GM23248 (cell line): ENCODE measurements at regions not wholly inside any gene's neighbourhood (a gene's known extent, or its start where the extent isn't known, plus 50 kb on each side); places are given as distances from the start of the nearest gene placed in this dataset.
"Not testable (repeated sequence)": the region's sequence is repeated elsewhere in the genome, so short reads cannot be mapped to it uniquely, and the experiment has no call there.

Experiments
- DNase-seq: peaks from one replicate; pipeline ENCODE4 v3.0.0-alpha.2; 2015
- H2AFZ ChIP-seq: fragments of 200-600 bp; sonication (generic); 2 replicates; pipeline ENCODE4 v1.6.1; 2016; ENCODE audit warnings: antibody characterized with exemption
- H3F3A ChIP-seq: fragments of 200-600 bp; sonication (generic); 2 replicates; pipeline ENCODE4 v1.6.1; 2016; ENCODE audit warnings: mild to moderate bottlenecking, antibody characterized with exemption, mixed run types; ENCODE audit not compliant: insufficient read depth
- H3K27ac ChIP-seq: fragments of 200-600 bp; sonication (generic); 2 replicates; pipeline ENCODE4 v1.5.1; 2016; ENCODE audit warnings: mild to moderate bottlenecking
- H3K27me3 ChIP-seq: fragments of 200-600 bp; sonication (generic); replicated peaks from 2 replicates; pipeline ENCODE4 v1.6.1; 2016; ENCODE audit warnings: mild to moderate bottlenecking; ENCODE audit not compliant: insufficient read depth
- H3K36me3 ChIP-seq: fragments of 200-600 bp; sonication (generic); 2 replicates; pipeline ENCODE4 v1.6.1; 2016; ENCODE audit warnings: low read depth, mild to moderate bottlenecking
- H3K4me1 ChIP-seq: fragments of 200-600 bp; sonication (generic); 2 replicates; pipeline ENCODE4 v1.6.1; 2016; ENCODE audit warnings: mild to moderate bottlenecking; ENCODE audit not compliant: insufficient read depth
- H3K4me2 ChIP-seq: fragments of 200-600 bp; sonication (generic); one replicate; pipeline ENCODE4 v1.6.1; 2016; ENCODE audit warnings: mild to moderate bottlenecking; ENCODE audit not compliant: unreplicated experiment
- H3K4me3 ChIP-seq: fragments of 200-600 bp; sonication (generic); 2 replicates; pipeline ENCODE4 v1.5.1; 2016; ENCODE audit warnings: mild to moderate bottlenecking
- H3K79me2 ChIP-seq: fragments of 200-600 bp; sonication (generic); 2 replicates; pipeline ENCODE4 v1.6.1; 2016; ENCODE audit warnings: mild to moderate bottlenecking; ENCODE audit not compliant: insufficient read depth
- H3K9ac ChIP-seq: fragments of 200-600 bp; sonication (generic); 2 replicates; pipeline ENCODE4 v1.6.1; 2016; ENCODE audit warnings: mild to moderate bottlenecking
- H3K9me2 ChIP-seq: fragments of 200-600 bp; sonication (generic); 2 replicates; pipeline ENCODE4 v1.6.1; 2016; ENCODE audit warnings: mixed run types, mild to moderate bottlenecking, moderate library complexity; ENCODE audit not compliant: insufficient read depth
- H3K9me3 ChIP-seq: fragments of 200-600 bp; sonication (generic); one replicate; pipeline ENCODE4 v1.6.1; 2017; ENCODE audit warnings: low read depth
- H4K20me1 ChIP-seq: fragments of 200-600 bp; sonication (generic); 2 replicates; pipeline ENCODE4 v1.6.0; 2016; ENCODE audit not compliant: insufficient read depth
- EZH2 ChIP-seq: fragments of 200-600 bp; sonication (generic); IDR thresholded peaks from 2 replicates; pipeline ENCODE4 v1.6.1; 2018; ENCODE audit warnings: antibody characterized with exemption, mild to moderate bottlenecking; ENCODE audit not compliant: insufficient read depth, poor library complexity, severe bottlenecking
- EZH2phosphoT487 ChIP-seq: fragments of 200-600 bp; sonication (generic); IDR thresholded peaks from 2 replicates; pipeline ENCODE4 v1.6.1; 2018; ENCODE audit warnings: antibody characterized with exemption, moderate library complexity, mild to moderate bottlenecking, low read depth; ENCODE audit not compliant: insufficient read depth
- WGBS, 2 experiments: methylation state at CpG; one replicate each; pipeline ENCODE4 v1.1.6; 2015 to 2017; ENCODE audit warnings: low lambda C conversion rate in 2 of 2, low coverage in 1 of 2; ENCODE audit errors: missing lambda C conversion rate in 2 of 2; 5-methylcytosine and 5-hydroxymethylcytosine counted together
- in situ Hi-C: fragments of 300-500 bp; cut with MboI; formaldehyde crosslinking; loops from 2 replicates; pipeline ENCODE4 v1.15.0; 2020

- in situ Hi-C loops, result no loop called here
- H3K27ac ChIP-seq, result no peak overlapping the region
- H4K20me1 ChIP-seq, result no peaks in the 10 kb centered on the region
- H3K4me1 ChIP-seq, result no peaks in the 10 kb centered on the region
- no peak overlapping the region for H2AFZ ChIP-seq
- DNase-seq, result no peak
- H3K9me2 ChIP-seq, result no peaks in the 10 kb centered on the region
- no peak overlapping the region for H3K4me3 ChIP-seq
- no peaks in the 10 kb centered on the region for H3K27me3 ChIP-seq
- H3K9ac ChIP-seq, result no peak overlapping the region
- H3F3A ChIP-seq, result no peaks in the 10 kb centered on the region
- TF ChIP-seq EZH2phosphoT487 (no peak), EZH2 (no peak)
- WGBS, 2 experiments, result 21 to 23% methylated on average over 2 of the region's 2 CpGs
- H3K79me2 ChIP-seq, result no peaks in the 10 kb centered on the region
- H3K36me3 ChIP-seq, result no peaks in the 10 kb centered on the region
- H3K4me2 ChIP-seq, result no peak overlapping the region
- no peaks in the 10 kb centered on the region for H3K9me3 ChIP-seq
Observed at GRCh38 chr14:25389948-25390347, 340.0 kb upstream of the STXBP6 start.

- Histone ChIP-seq H2AFZ (no peak overlapping the region), H3K27ac (no peak overlapping the region), H4K20me1 (no peaks in the 10 kb centered on the region), H3K9me2 (no peaks in the 10 kb centered on the region), H3K79me2 (no peaks in the 10 kb centered on the region), H3K4me3 (no peak overlapping the region), H3K9me3 (no peaks in the 10 kb centered on the region), H3K4me2 (no peak overlapping the region), H3K27me3 (no peaks in the 10 kb centered on the region), H3F3A (no peaks in the 10 kb centered on the region), H3K36me3 (no peaks in the 10 kb centered on the region), H3K4me1 (no peaks in the 10 kb centered on the region), H3K9ac (no peak overlapping the region)
- DNase-seq, result peak; percentile 27
- 5 to 7% methylated on average over 3 of the region's 3 CpGs for WGBS, 2 experiments
- in situ Hi-C loops, result no loop called here
- no peak for TF ChIP-seq EZH2
- no peak for TF ChIP-seq EZH2phosphoT487
Observed at GRCh38 chr14:25381498-25381897, 331.6 kb upstream of the STXBP6 start.

- no peak overlapping the region for H3K27ac ChIP-seq
- H3K36me3 ChIP-seq, result no peaks in the 10 kb centered on the region
- H3K4me2 ChIP-seq, result no peak overlapping the region
- in situ Hi-C loops, result no loop called here
- H4K20me1 ChIP-seq, result no peaks in the 10 kb centered on the region
- TF ChIP-seq EZH2 (no peak), EZH2phosphoT487 (no peak)
- H3K79me2 ChIP-seq, result no peaks in the 10 kb centered on the region
- no peaks in the 10 kb centered on the region for H3F3A ChIP-seq
- no peaks in the 10 kb centered on the region for H3K9me2 ChIP-seq
- H2AFZ ChIP-seq, result no peak overlapping the region
- H3K27me3 ChIP-seq, result no peaks in the 10 kb centered on the region; the same call in 1 of the 2 replicates
- H3K4me1 ChIP-seq, result no peaks in the 10 kb centered on the region
- no peak overlapping the region for H3K4me3 ChIP-seq
- DNase-seq, result no peak
- no peaks in the 10 kb centered on the region for H3K9me3 ChIP-seq
- no peak overlapping the region for H3K9ac ChIP-seq
- WGBS, 2 experiments, result 12 to 14% methylated on average over 2 of the region's 2 CpGs
Observed at GRCh38 chr14:25375639-25376038, 325.7 kb upstream of the STXBP6 start.

GRCh38 chr14:25371068-25371467 is 321.1 kb upstream of the STXBP6 start:
- H3K9ac ChIP-seq, result no peak overlapping the region
- WGBS, 2 experiments, result 5 to 10% methylated on average over 1 of the region's 1 CpG
- no peaks in the 10 kb centered on the region for H4K20me1 ChIP-seq

GRCh38 chr14:25370057-25370456 is 320.1 kb upstream of the STXBP6 start:
- H3K4me3 ChIP-seq, H3F3A ChIP-seq, H4K20me1 ChIP-seq, DNase-seq, H3K9me2 ChIP-seq, in situ Hi-C loops, H3K36me3 ChIP-seq, H3K27me3 ChIP-seq, H3K79me2 ChIP-seq, H3K9ac ChIP-seq, H3K4me1 ChIP-seq, H2AFZ ChIP-seq, H3K4me2 ChIP-seq, H3K27ac ChIP-seq, H3K9me3 ChIP-seq: not testable (repeated sequence)
- WGBS, 2 experiments, result 47 to 49% methylated on average over 10 of the region's 10 CpGs

More at GRCh38 chr14:25371068-25371467, 321.1 kb upstream of the STXBP6 start:
- H3K9me2 ChIP-seq, result no peaks in the 10 kb centered on the region
- H2AFZ ChIP-seq, result no peak overlapping the region
- H3K36me3 ChIP-seq, result no peaks in the 10 kb centered on the region
- H3K9me3 ChIP-seq, result no peaks in the 10 kb centered on the region
- no peak for DNase-seq
- H3F3A ChIP-seq, result no peaks in the 10 kb centered on the region
- no peak overlapping the region for H3K4me3 ChIP-seq
- no peak overlapping the region for H3K4me2 ChIP-seq
- H3K79me2 ChIP-seq, result no peaks in the 10 kb centered on the region
- TF ChIP-seq EZH2 (no peak), EZH2phosphoT487 (no peak)
- H3K27ac ChIP-seq, result no peak overlapping the region
- in situ Hi-C loops, result no loop called here
- no peaks in the 10 kb centered on the region; the same call in 1 of the 2 replicates for H3K27me3 ChIP-seq
- no peaks in the 10 kb centered on the region for H3K4me1 ChIP-seq
